Endothelial cell of umbilical vein (primary cell): ENCODE measurements at regions not wholly inside any gene's neighbourhood (a gene's known extent, or its start where the extent isn't known, plus 50 kb on each side); places are given as distances from the start of the nearest gene placed in this dataset.

Experiments used
- BruUV-seq: library from RNA; stranded (reverse); fragments of 400-500 nt; replicated peaks from 2 replicates; lab custom pipeline; 2021; lab: Mats Ljungman, UMichigan
- CTCF ChIA-PET: fragments of 300-600, 350-600 bp; sonication (Branson Sonifier 250); formaldehyde crosslinking; loops from one replicate; lab custom pipeline; 2021; ENCODE audit warnings: antibody characterized with exemption, inconsistent platforms; lab: Charles Lee
- POLR2A ChIA-PET: fragments of 300-600, 350-600 bp; sonication (Branson Sonifier 250); formaldehyde crosslinking; loops from one replicate; lab custom pipeline; 2021; ENCODE audit warnings: antibody characterized with exemption, inconsistent platforms; lab: Charles Lee
- DNase-seq: peaks from one replicate; pipeline ENCODE4 v3.0.0-alpha.2; 2011; ENCODE audit warnings: low read depth, low spot score
- FAIRE-seq: peaks from 2 replicates; lab custom pipeline; 2011; peaks lifted over from hg19 to GRCh38; lab: Jason Lieb, UNC
- H2AFZ ChIP-seq: 2 replicates; pipeline ENCODE4 v1.6.0; 2012; ENCODE audit warnings: low read depth, low read length, control low read depth, inconsistent platforms
- H3K27ac ChIP-seq: 2 replicates; pipeline ENCODE4 v1.5.1; 2011; ENCODE audit warnings: low read depth, mild to moderate bottlenecking, control low read depth, low read length, moderate library complexity; ENCODE audit not compliant: insufficient read depth
- H3K27me3 ChIP-seq, 2 experiments: 2 replicates each; pipeline versions ENCODE4 v1.6.0 to v1.6.1; 2011; ENCODE audit warnings: low read length in 2 of 2, mixed read lengths in 1 of 2; ENCODE audit not compliant: control insufficient read depth in 2 of 2, insufficient read depth in 2 of 2
- H3K36me3 ChIP-seq, 2 experiments: 2 replicates in 1 of 2; 3 replicates in 1 of 2; pipeline ENCODE4 v1.5.1; 2011; ENCODE audit warnings: low read length in 2 of 2, mild to moderate bottlenecking in 1 of 2, moderate library complexity in 1 of 2; ENCODE audit not compliant: control insufficient read depth in 2 of 2, insufficient read depth in 2 of 2; ENCODE audit errors: extremely low read depth in 1 of 2
- H3K4me1 ChIP-seq: 3 replicates; pipeline ENCODE4 v1.5.1; 2011; ENCODE audit warnings: mild to moderate bottlenecking, low read length; ENCODE audit not compliant: control insufficient read depth, insufficient read depth; ENCODE audit errors: extremely low read depth
- H3K4me2 ChIP-seq: 2 replicates; pipeline ENCODE4 v1.6.1; 2011; ENCODE audit warnings: low read length, control low read depth, mixed read lengths; ENCODE audit not compliant: insufficient read depth
- H3K4me3 ChIP-seq, 3 experiments: fragments of 200-600 bp in 1 of 3; sonication (generic), shearing (Covaris generic) in 1 of 3; replicated peaks in 1 of 3; 2 replicates each; pipeline ENCODE4 v1.5.1; 2011 to 2016; ENCODE audit warnings: control low read depth in 3 of 3, low read length in 3 of 3, mild to moderate bottlenecking in 2 of 3, inconsistent platforms in 1 of 3, low read depth in 1 of 3, moderate library complexity in 1 of 3; ENCODE audit not compliant: insufficient read depth in 1 of 3
- H3K79me2 ChIP-seq: 2 replicates; pipeline ENCODE4 v1.6.0; 2012; ENCODE audit warnings: low read length, inconsistent platforms; ENCODE audit not compliant: control insufficient read depth, insufficient read depth
- H3K9ac ChIP-seq: replicated peaks from 2 replicates; pipeline ENCODE3; 2011; ENCODE audit warnings: low read length, control low read depth; ENCODE audit not compliant: insufficient read depth; ENCODE audit errors: extremely low read depth
- H3K9me1 ChIP-seq: replicated peaks from 3 replicates; pipeline ENCODE4 v1.6.0; 2011; ENCODE audit warnings: mild to moderate bottlenecking, low read length; ENCODE audit not compliant: control insufficient read depth, insufficient read depth; ENCODE audit errors: extremely low read depth
- H3K9me3 ChIP-seq: replicated peaks from 2 replicates; pipeline ENCODE4 v1.5.1; 2012; ENCODE audit warnings: low read length, inconsistent platforms; ENCODE audit not compliant: control insufficient read depth, insufficient read depth
- H4K20me1 ChIP-seq: replicated peaks from 2 replicates; pipeline ENCODE3; 2011; ENCODE audit warnings: mild to moderate bottlenecking, low read length; ENCODE audit not compliant: control insufficient read depth, insufficient read depth; ENCODE audit errors: extremely low read depth
- EZH2 ChIP-seq: IDR thresholded peaks from 2 replicates; pipeline ENCODE4 v1.6.1; 2012; ENCODE audit warnings: borderline replicate concordance, low read depth, mild to moderate bottlenecking, moderate library complexity, low read length, inconsistent platforms; ENCODE audit not compliant: severe bottlenecking
- FOS ChIP-seq: IDR thresholded peaks from 2 replicates; pipeline ENCODE4 v1.6.1; 2011; ENCODE audit warnings: mild to moderate bottlenecking, low read length, moderate library complexity, borderline replicate concordance; ENCODE audit not compliant: insufficient read depth
- GATA2 ChIP-seq: IDR thresholded peaks from 2 replicates; pipeline ENCODE4 v1.7.0; 2011; ENCODE audit warnings: low read depth, mild to moderate bottlenecking, moderate library complexity, mixed read lengths, low read length; ENCODE audit not compliant: insufficient read length, insufficient read depth
- JUN ChIP-seq: IDR thresholded peaks from 2 replicates; pipeline ENCODE4 v1.6.1; 2011; ENCODE audit warnings: borderline replicate concordance, low read depth; ENCODE audit not compliant: insufficient read length, insufficient read depth
- MYC ChIP-seq: IDR thresholded peaks from one replicate; pipeline ENCODE4 v1.6.1; 2011; ENCODE audit warnings: mild to moderate bottlenecking, low read depth, low read length
- POLR2A ChIP-seq: IDR thresholded peaks from 2 replicates; pipeline ENCODE4 v1.6.1; 2012; ENCODE audit warnings: low read depth, mild to moderate bottlenecking, control low read depth, low read length
- POLR2AphosphoS5 ChIP-seq: IDR thresholded peaks from 2 replicates; pipeline ENCODE4 v1.6.1; 2012; ENCODE audit warnings: low read depth, mild to moderate bottlenecking, control low read depth, low read length, moderate library complexity; ENCODE audit not compliant: insufficient read depth
- dilution Hi-C: fragments of 300-500 bp; cut with MboI; formaldehyde crosslinking; loops from one replicate; pipeline ENCODE4 v1.15.0; 2019; ENCODE audit warnings: low sequenced_read_pairs; ENCODE audit not compliant: extremely low pct_ligation_motif_present
- intact Hi-C: fragments of 100-400 bp; cut with micrococcal nuclease; formaldehyde crosslinking; loops from one replicate; pipeline ENCODE4 v1.10.0; 2022
- TF ChIP-seq, protein P1 (sequence below): IDR thresholded peaks from 2 replicates; pipeline ENCODE4 v1.6.1; 2011; ENCODE audit not compliant: insufficient read depth, insufficient read length
- TF ChIP-seq, protein P2 (sequence below), 2 donors: IDR thresholded peaks; 1 replicate in 1 of 2; 2 replicates in 1 of 2; pipeline ENCODE4 v1.5.1; 2011; ENCODE audit warnings: low read length in 2 of 2, mild to moderate bottlenecking in 2 of 2, moderate library complexity in 2 of 2, control low read depth in 1 of 2, inconsistent platforms in 1 of 2, low read depth in 1 of 2; ENCODE audit not compliant: insufficient read depth in 1 of 2; ENCODE audit errors: extremely low read depth in 1 of 2

DNA sequence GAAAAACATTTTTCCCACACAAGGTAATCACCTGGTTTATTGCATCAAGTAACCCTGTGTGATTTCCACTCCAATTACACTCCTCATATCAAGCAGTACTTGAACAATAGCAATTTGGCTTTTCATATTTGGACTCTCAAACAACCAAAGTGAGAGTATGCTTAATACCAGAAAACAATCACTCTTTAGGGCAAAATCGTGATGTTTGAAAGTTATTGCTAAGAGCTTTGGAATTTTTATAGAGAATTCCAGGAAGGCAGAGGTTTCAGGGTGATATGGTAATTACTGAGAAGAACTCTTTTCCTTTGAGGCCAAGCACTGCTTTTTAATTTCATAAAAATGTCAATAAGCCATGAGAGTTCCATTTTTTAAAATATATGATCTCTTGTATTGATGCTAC, 779.5 kb upstream of the LRRTM1 start:
- TF ChIP-seq, protein P1, sequence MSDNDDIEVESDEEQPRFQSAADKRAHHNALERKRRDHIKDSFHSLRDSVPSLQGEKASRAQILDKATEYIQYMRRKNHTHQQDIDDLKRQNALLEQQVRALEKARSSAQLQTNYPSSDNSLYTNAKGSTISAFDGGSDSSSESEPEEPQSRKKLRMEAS: no peak
- TF ChIP-seq POLR2AphosphoS5 (no peak), MYC (no peak), EZH2 (no peak), JUN (no peak), POLR2A (no peak), GATA2 (no peak), FOS (no peak)
- TF ChIP-seq, protein P2, sequence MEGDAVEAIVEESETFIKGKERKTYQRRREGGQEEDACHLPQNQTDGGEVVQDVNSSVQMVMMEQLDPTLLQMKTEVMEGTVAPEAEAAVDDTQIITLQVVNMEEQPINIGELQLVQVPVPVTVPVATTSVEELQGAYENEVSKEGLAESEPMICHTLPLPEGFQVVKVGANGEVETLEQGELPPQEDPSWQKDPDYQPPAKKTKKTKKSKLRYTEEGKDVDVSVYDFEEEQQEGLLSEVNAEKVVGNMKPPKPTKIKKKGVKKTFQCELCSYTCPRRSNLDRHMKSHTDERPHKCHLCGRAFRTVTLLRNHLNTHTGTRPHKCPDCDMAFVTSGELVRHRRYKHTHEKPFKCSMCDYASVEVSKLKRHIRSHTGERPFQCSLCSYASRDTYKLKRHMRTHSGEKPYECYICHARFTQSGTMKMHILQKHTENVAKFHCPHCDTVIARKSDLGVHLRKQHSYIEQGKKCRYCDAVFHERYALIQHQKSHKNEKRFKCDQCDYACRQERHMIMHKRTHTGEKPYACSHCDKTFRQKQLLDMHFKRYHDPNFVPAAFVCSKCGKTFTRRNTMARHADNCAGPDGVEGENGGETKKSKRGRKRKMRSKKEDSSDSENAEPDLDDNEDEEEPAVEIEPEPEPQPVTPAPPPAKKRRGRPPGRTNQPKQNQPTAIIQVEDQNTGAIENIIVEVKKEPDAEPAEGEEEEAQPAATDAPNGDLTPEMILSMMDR (IDR thresholded peaks at IDR 0.05; ENCODE audit: extremely low read depth in 1 of 2, insufficient read depth in 1 of 2, low read depth in 1 of 2, low read length in 2 of 2): no peak

More for the DNA sequence above, 779.5 kb upstream of the LRRTM1 start:
- dilution Hi-C loops (no loop called here), intact Hi-C loops (no loop called here)
- DNase-seq (no peak), FAIRE-seq (no peak)
- Histone ChIP-seq H3K27me3 (no peaks in the 10 kb centered on the region), H3K79me2 (no peaks in the 10 kb centered on the region), H3K4me1 (no peaks in the 10 kb centered on the region), H3K9ac (no peak overlapping the region), H3K9me3 (no peaks in the 10 kb centered on the region), H3K36me3 (no peaks in the 10 kb centered on the region), H2AFZ (no peak overlapping the region), H3K4me2 (no peak overlapping the region), H3K27ac (no peak overlapping the region), H3K4me3 (no peak overlapping the region), H3K9me1 (no peaks in the 10 kb centered on the region), H4K20me1 (no peaks in the 10 kb centered on the region)
- no TSS peak for BruUV-seq
- CTCF ChIA-PET: no interaction called here
- POLR2A ChIA-PET: no interaction called here
